A549 (cell line): ENCODE measurements at regions not wholly inside any gene's neighbourhood (a gene's known extent, or its start where the extent isn't known, plus 50 kb on each side); places are given as distances from the start of the nearest gene placed in this dataset.
"Not testable (repeated sequence)": the region's sequence is repeated elsewhere in the genome, so short reads cannot be mapped to it uniquely, and the experiment has no call there.

Source experiments
- BHLHE40 ChIP-seq: IDR thresholded peaks from 2 replicates; pipeline ENCODE4 v1.6.1; 2012; ENCODE audit warnings: low read depth, low read length, inconsistent platforms
- CTCF ChIP-seq: fragments of >200 bp; sonication (Bioruptor Twin); formaldehyde crosslinking; IDR thresholded peaks from 3 replicates; pipeline ENCODE4 v1.5.1; 2016
- EHMT2 ChIP-seq: fragments of 200-600 bp; sonication (generic); IDR thresholded peaks from 2 replicates; pipeline ENCODE4 v1.6.1; 2016; ENCODE audit warnings: antibody characterized with exemption, low read depth, mild to moderate bottlenecking, moderate library complexity
- HDAC2 ChIP-seq: fragments of 200-600 bp; sonication (generic); IDR thresholded peaks from 2 replicates; pipeline ENCODE4 v1.6.1; 2016
- POLR2AphosphoS2 ChIP-seq: conservative IDR thresholded peaks from 2 replicates; pipeline ENCODE4 v1.6.1; 2012; ENCODE audit warnings: low read length, improper control_type of control experiment, inconsistent platforms

- TF ChIP-seq EHMT2, POLR2AphosphoS2, CTCF, BHLHE40, HDAC2: not testable (repeated sequence)
These were observed 646.5 kb downstream of the CDY1 start for GRCh38 chrY:26268421-26268820.
